GM23338 (cell line): ENCODE measurements at regions not wholly inside any gene's neighbourhood (a gene's known extent, or its start where the extent isn't known, plus 50 kb on each side); places are given as distances from the start of the nearest gene placed in this dataset.

Experiments used
- ATAC-seq: fragments of 200-7000 bp; cut with Tn5 transposase; 3 replicates; pipeline ENCODE4 v1.9.1; 2020
- DNase-seq: peaks from one replicate; pipeline ENCODE4 v3.0.0-alpha.2; 2015; ENCODE audit warnings: low spot score
- H2AFZ ChIP-seq: fragments of 200-600 bp; sonication (generic); 2 replicates; pipeline ENCODE4 v1.8.0; 2016; ENCODE audit warnings: antibody characterized with exemption, mild to moderate bottlenecking, moderate library complexity
- H3F3A ChIP-seq: fragments of 200-600 bp; sonication (generic); replicated peaks from 2 replicates; pipeline ENCODE4 v1.8.0; 2017; ENCODE audit warnings: antibody characterized with exemption, mixed run types, low read depth
- H3K27ac ChIP-seq: fragments of 200-600 bp; sonication (generic); 2 replicates; pipeline ENCODE4 v1.6.1; 2016; ENCODE audit warnings: low read depth
- H3K27me3 ChIP-seq: fragments of 200-600 bp; sonication (generic); 2 replicates; pipeline ENCODE4 v1.8.0; 2016; ENCODE audit warnings: mild to moderate bottlenecking, mixed run types, moderate library complexity; ENCODE audit not compliant: insufficient read depth
- H3K36me3 ChIP-seq: fragments of 200-600 bp; sonication (generic); 2 replicates; pipeline ENCODE4 v1.8.0; 2016; ENCODE audit warnings: mild to moderate bottlenecking; ENCODE audit not compliant: insufficient read depth
- H3K4me1 ChIP-seq: fragments of 200-600 bp; sonication (generic); 2 replicates; pipeline ENCODE4 v1.8.0; 2016; ENCODE audit warnings: mild to moderate bottlenecking, moderate library complexity; ENCODE audit not compliant: insufficient read depth
- H3K4me2 ChIP-seq: fragments of 200-600 bp; sonication (generic); 2 replicates; pipeline ENCODE4 v1.7.1; 2017; ENCODE audit warnings: mixed run types
- H3K4me3 ChIP-seq: fragments of 200-600 bp; sonication (generic); 2 replicates; pipeline ENCODE4 v1.6.1; 2016; ENCODE audit warnings: mixed run types
- H3K79me2 ChIP-seq: fragments of 200-600 bp; sonication (generic); replicated peaks from 2 replicates; pipeline ENCODE4 v1.8.0; 2017; ENCODE audit warnings: mild to moderate bottlenecking; ENCODE audit not compliant: insufficient read depth
- H3K9me2 ChIP-seq: fragments of 200-600 bp; sonication (generic); 2 replicates; pipeline ENCODE4 v1.8.0; 2017; ENCODE audit not compliant: insufficient read depth
- H4K20me1 ChIP-seq: fragments of 200-600 bp; sonication (generic); replicated peaks from 2 replicates; pipeline ENCODE4 v1.8.0; 2017; ENCODE audit warnings: mild to moderate bottlenecking; ENCODE audit not compliant: insufficient read depth
- H3K27ac Mint-ChIP-seq: 2 replicates; pipeline ENCODE4 v1.8.0; 2020; ENCODE audit warnings: inconsistent platforms, mild to moderate bottlenecking, moderate library complexity, mixed read lengths
- H3K27me3 Mint-ChIP-seq: 3 replicates; pipeline ENCODE4 v1.8.0; 2022; ENCODE audit warnings: low read depth, mild to moderate bottlenecking, moderate library complexity, mixed read lengths, inconsistent platforms; ENCODE audit not compliant: insufficient read depth, poor library complexity
- H3K36me3 Mint-ChIP-seq: 3 replicates; pipeline ENCODE4 v1.8.0; 2021; ENCODE audit warnings: low read depth, mild to moderate bottlenecking, inconsistent platforms, moderate library complexity, mixed read lengths
- H3K4me1 Mint-ChIP-seq: 3 replicates; pipeline ENCODE4 v1.8.0; 2020; ENCODE audit warnings: mild to moderate bottlenecking, inconsistent platforms, mixed read lengths
- H3K4me3 Mint-ChIP-seq: 3 replicates; pipeline ENCODE4 v1.8.0; 2021; ENCODE audit warnings: moderate library complexity, mild to moderate bottlenecking, inconsistent platforms, mixed read lengths
- H3K9me3 Mint-ChIP-seq: 3 replicates; pipeline ENCODE4 v1.8.0; 2020; ENCODE audit warnings: moderate library complexity, mild to moderate bottlenecking, inconsistent platforms, mixed read lengths
- NANOG ChIP-seq: IDR thresholded peaks from 2 replicates; pipeline ENCODE4 v1.6.1; 2016; ENCODE audit warnings: antibody characterized with exemption, borderline replicate concordance
- STAT1 ChIP-seq: IDR thresholded peaks from one replicate; pipeline ENCODE4 v1.6.1; 2016; ENCODE audit warnings: antibody characterized with exemption; ENCODE audit not compliant: unreplicated experiment
- ZNF462 ChIP-seq: fragments of 250-450 bp; sonication (Bioruptor Pico); IDR thresholded peaks from 2 replicates; pipeline ENCODE4 v1.5.0; 2020; ENCODE audit warnings: mild to moderate bottlenecking, moderate library complexity

DNA sequence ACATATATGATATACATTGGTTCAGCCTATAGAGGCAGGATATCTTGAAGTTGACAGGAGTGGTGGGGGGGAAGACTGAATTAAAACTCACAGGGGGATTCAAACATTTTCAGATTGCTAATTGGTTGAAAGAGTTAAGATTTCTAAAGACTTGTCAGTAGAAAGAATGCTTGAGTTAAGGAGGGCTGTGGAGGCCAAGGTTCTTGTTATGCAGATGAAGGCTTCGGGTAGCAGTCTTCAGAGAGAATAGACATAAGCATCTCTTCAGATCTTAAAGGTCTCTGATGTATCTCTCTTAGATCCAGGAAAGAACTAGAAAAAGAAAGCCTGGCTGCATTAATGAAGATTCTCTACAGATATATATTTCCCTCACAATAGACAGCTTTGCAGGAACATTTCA is 209.8 kb upstream of the SEMA3D start:
- Histone ChIP-seq H3K4me2 (0 out of 2 replicates have a peak overlapping the region, but pooled peaks have one; percentile 42), H3K36me3 (no peaks in the 10 kb centered on the region), H2AFZ (no peak overlapping the region), H4K20me1 (no peaks in the 10 kb centered on the region), H3F3A (no peaks in the 10 kb centered on the region), H3K79me2 (no peaks in the 10 kb centered on the region), H3K9me2 (peaks cover 14% of the 10 kb centered on the region), H3K27ac (no peak overlapping the region), H3K27me3 (no peaks in the 10 kb centered on the region), H3K4me3 (no peak overlapping the region), H3K4me1 (peaks cover 10% of the 10 kb centered on the region; the same call in 1 of the 2 replicates)
- Mint-ChIP-seq H3K36me3 (0 out of 3 replicates have a peak, but pooled peaks cover 4% of the 10 kb centered on the region), H3K9me3 (no peaks in the 10 kb centered on the region), H3K4me3 (no peak overlapping the region), H3K27me3 (no peaks in the 10 kb centered on the region), H3K27ac (no peak overlapping the region), H3K4me1 (peaks cover 21% of the 10 kb centered on the region)
- TF ChIP-seq NANOG = no peak; the same call in 1 of the 2 replicates
- TF ChIP-seq ZNF462 (CRISPR knock-in tag) = 0 out of 2 replicates have a peak, but pooled peaks have one; percentile 15
- ATAC-seq = peak; percentile 94
- DNase-seq = peak; percentile 73

- no peak for DNase-seq
- Mint-ChIP-seq H3K27ac (no peak overlapping the region), H3K27me3 (no peaks in the 10 kb centered on the region), H3K4me3 (no peak overlapping the region), H3K36me3 (0 out of 3 replicates have a peak, but pooled peaks cover 4% of the 10 kb centered on the region), H3K4me1 (peaks cover 21% of the 10 kb centered on the region), H3K9me3 (no peaks in the 10 kb centered on the region)
- no peaks in the 10 kb centered on the region for H3K79me2 ChIP-seq
- H4K20me1 ChIP-seq = no peaks in the 10 kb centered on the region
- no peak overlapping the region; the same call in 1 of the 2 replicates for H2AFZ ChIP-seq
- H3K4me2 ChIP-seq = no peak overlapping the region
- H3K9me2 ChIP-seq = peaks cover 14% of the 10 kb centered on the region
- no peaks in the 10 kb centered on the region for H3K36me3 ChIP-seq
- peaks cover 10% of the 10 kb centered on the region; the same call in 1 of the 2 replicates for H3K4me1 ChIP-seq
- ATAC-seq = no peak
- no peak overlapping the region for H3K27ac ChIP-seq
- H3K4me3 ChIP-seq = no peak overlapping the region
- no peaks in the 10 kb centered on the region for H3K27me3 ChIP-seq
- no peaks in the 10 kb centered on the region for H3F3A ChIP-seq
- no peak for TF ChIP-seq STAT1
These were observed 205.9 kb upstream of the SEMA3D start for GRCh38 chr7:85392789-85393188.
